AG04450 (cell line): ENCODE measurements at regions not wholly inside any gene's neighbourhood (a gene's known extent, or its start where the extent isn't known, plus 50 kb on each side); places are given as distances from the start of the nearest gene placed in this dataset.
A peak's percentile ranks its signal among the peaks of the same experiment; 100 is the strongest.

Source experiments
- CTCF ChIA-PET: fragments of 300-600, 350-600 bp; formaldehyde crosslinking; extraction: SDS; loops from one replicate; lab custom pipeline; 2022; ENCODE audit warnings: antibody characterized with exemption, inconsistent platforms; lab: Charles Lee
- POLR2A ChIA-PET: fragments of 350-600 bp; formaldehyde crosslinking; extraction: SDS; loops from one replicate; lab custom pipeline; 2021; ENCODE audit warnings: antibody characterized with exemption, inconsistent platforms; lab: Yijun Ruan, JAX
- DNase-seq: peaks from one replicate; pipeline ENCODE4 v3.0.0-alpha.2; 2011; ENCODE audit warnings: low read depth, low spot score
- H3K27ac ChIP-seq: one replicate; pipeline ENCODE4 v1.5.1; 2012; ENCODE audit warnings: low read depth, low read length, control low read depth
- H3K27me3 ChIP-seq: one replicate; pipeline ENCODE4 v1.6.0; 2012; ENCODE audit warnings: low read length; ENCODE audit not compliant: control insufficient read depth, insufficient read depth
- H3K4me3 ChIP-seq: 2 replicates; pipeline ENCODE4 v1.5.1; 2011; ENCODE audit warnings: mild to moderate bottlenecking, low read depth, low read length, control low read depth
- H3K9me3 ChIP-seq: 2 replicates; pipeline ENCODE4 v1.5.1; 2012; ENCODE audit warnings: low read length; ENCODE audit not compliant: control insufficient read depth, insufficient read depth
- CTCF ChIP-seq: IDR thresholded peaks from 2 replicates; pipeline ENCODE4 v1.5.1; 2011; ENCODE audit warnings: low read depth, low read length, control low read depth, inconsistent platforms

DNA sequence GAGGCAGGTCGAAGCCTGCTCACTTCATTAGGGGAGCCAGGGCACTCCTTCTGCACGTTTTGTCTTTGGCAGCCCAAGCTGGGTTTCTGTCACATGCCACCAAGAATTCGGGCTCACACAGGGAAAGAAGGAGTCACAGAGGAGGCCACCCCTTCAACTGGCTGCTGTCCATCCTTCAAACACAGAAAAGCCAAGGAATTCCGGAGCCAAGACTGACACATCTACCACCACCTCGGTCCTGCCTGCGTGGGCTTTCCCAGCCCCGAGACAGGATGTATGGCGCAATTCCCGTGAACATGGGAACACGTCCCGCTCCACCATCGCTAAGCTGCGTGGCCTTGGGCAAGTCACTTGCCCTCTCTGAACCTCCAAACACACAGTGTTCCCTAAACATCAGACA, 70.4 kb downstream of the NCOR2 start:
- ChIA-PET CTCF (interaction anchor here (0.6 to 2.0 kb wide), 3 partner anchors 106 to 273 kb away, joined by 3 to 10 read pairs (median 5); no protein-coding TSS in a partner anchor), POLR2A (interaction anchor here (0.5 to 1.9 kb wide), 6 partner anchors 16 to 779 kb away, joined by 3 to 9 read pairs (median 6); no protein-coding TSS in a partner anchor)
- H3K9me3 ChIP-seq, result no peaks in the 10 kb centered on the region; the same call in 1 of the 2 replicates
- peak overlapping the region; percentile 92 for H3K27ac ChIP-seq
- no peak for TF ChIP-seq CTCF
- DNase-seq, result no peak
- H3K4me3 ChIP-seq, result no peak overlapping the region
- H3K27me3 ChIP-seq, result no peaks in the 10 kb centered on the region

DNA sequence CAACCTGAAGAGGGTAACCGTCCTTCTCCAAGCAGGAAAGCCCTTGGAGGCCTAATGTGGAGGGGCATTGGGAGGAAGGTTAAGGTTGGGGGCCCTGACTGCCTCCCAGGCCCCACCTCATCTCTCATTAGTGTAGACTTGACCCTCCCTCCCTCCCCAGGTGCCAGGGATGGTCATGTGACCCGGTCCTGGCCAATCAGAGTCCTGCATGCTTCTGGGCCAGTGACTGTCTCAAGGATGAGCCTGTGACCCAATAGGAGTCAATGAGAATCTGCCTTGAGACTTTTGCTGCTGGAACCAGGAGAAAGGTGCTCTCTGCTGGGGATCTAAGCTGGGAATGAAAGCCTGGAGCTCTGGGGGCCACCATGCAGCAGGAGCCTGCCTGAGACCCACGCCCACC, 70.8 kb downstream of the NCOR2 start:
- ChIA-PET POLR2A (interaction anchor here (1.9 kb wide), 1 partner anchor 16 kb away, joined by 9 read pairs; no protein-coding TSS in a partner anchor), CTCF (interaction anchor here (0.6 kb wide), 1 partner anchor 106 kb away, joined by 3 read pairs; no protein-coding TSS in a partner anchor)
- Histone ChIP-seq H3K27ac (peak overlapping the region; percentile 47), H3K27me3 (no peaks in the 10 kb centered on the region), H3K4me3 (no peak overlapping the region), H3K9me3 (no peaks in the 10 kb centered on the region; the same call in 1 of the 2 replicates)
- DNase-seq, result no peak
- no peak for TF ChIP-seq CTCF

GRCh38 chr12:124495194-124495983, 72.0 kb downstream of the NCOR2 start:
- TF ChIP-seq CTCF, result no peak
- Histone ChIP-seq H3K4me3 (no peak overlapping the region), H3K27me3 (no peaks in the 10 kb centered on the region), H3K9me3 (no peaks in the 10 kb centered on the region; the same call in 1 of the 2 replicates), H3K27ac (no peak overlapping the region)
- ChIA-PET POLR2A (interaction anchor here (0.6 kb wide), 1 partner anchor 71 kb away, joined by 3 read pairs; no protein-coding TSS in a partner anchor), CTCF (no interaction called here)
- DNase-seq, result no peak

GRCh38 chr12:124494751-124495129, 72.7 kb downstream of the NCOR2 start:
- Histone ChIP-seq H3K27ac (no peak overlapping the region), H3K4me3 (no peak overlapping the region), H3K27me3 (no peaks in the 10 kb centered on the region), H3K9me3 (no peaks in the 10 kb centered on the region; the same call in 1 of the 2 replicates)
- CTCF ChIA-PET, result no interaction called here
- TF ChIP-seq CTCF, result no peak
- DNase-seq, result no peak
- POLR2A ChIA-PET, result interaction anchor here (0.6 to 1.2 kb wide), 2 partner anchors 56 to 71 kb away, joined by 3 read pairs; no protein-coding TSS in a partner anchor
